Brain microvascular endothelial cell (primary cell): ENCODE measurements at regions not wholly inside any gene's neighbourhood (a gene's known extent, or its start where the extent isn't known, plus 50 kb on each side); places are given as distances from the start of the nearest gene placed in this dataset.

Experiments
- DNase-seq: peaks from one replicate; pipeline ENCODE4 v3.0.0-alpha.2; 2020
- H3K27ac ChIP-seq: fragments of 250-450 bp; sonication (Bioruptor Pico); 2 replicates; pipeline ENCODE4 v1.5.1; 2020; ENCODE audit warnings: mild to moderate bottlenecking, moderate library complexity
- H3K27me3 ChIP-seq: fragments of 250-450 bp; sonication (Bioruptor Pico); replicated peaks from 2 replicates; pipeline ENCODE4 v1.5.1; 2020; ENCODE audit warnings: mild to moderate bottlenecking
- H3K36me3 ChIP-seq: fragments of 250-450 bp; sonication (Bioruptor Pico); replicated peaks from 2 replicates; pipeline ENCODE4 v1.5.1; 2020; ENCODE audit warnings: mild to moderate bottlenecking
- H3K4me3 ChIP-seq: 2 replicates; pipeline ENCODE4 v1.5.1; 2011; ENCODE audit warnings: low read depth, mild to moderate bottlenecking, control low read depth, low read length, moderate library complexity
- in situ Hi-C: cut with HindIII; loops from 2 replicates; pipeline ENCODE4 v1.10.0; 2017; ENCODE audit warnings: low sequenced_read_pairs, low pct_ligation_motif_present
- TF ChIP-seq, protein P1 (sequence below): IDR thresholded peaks from 2 replicates; pipeline ENCODE4 v1.5.1; 2011; ENCODE audit warnings: low read depth, mild to moderate bottlenecking, moderate library complexity, low read length, control low read depth, inconsistent platforms; ENCODE audit errors: missing control alignments

- no peak overlapping the region for H3K27ac ChIP-seq
- in situ Hi-C loops: no loop called here
- H3K4me3 ChIP-seq: no peak overlapping the region
- H3K27me3 ChIP-seq: no peaks in the 10 kb centered on the region
- DNase-seq: no peak
- TF ChIP-seq, protein P1, sequence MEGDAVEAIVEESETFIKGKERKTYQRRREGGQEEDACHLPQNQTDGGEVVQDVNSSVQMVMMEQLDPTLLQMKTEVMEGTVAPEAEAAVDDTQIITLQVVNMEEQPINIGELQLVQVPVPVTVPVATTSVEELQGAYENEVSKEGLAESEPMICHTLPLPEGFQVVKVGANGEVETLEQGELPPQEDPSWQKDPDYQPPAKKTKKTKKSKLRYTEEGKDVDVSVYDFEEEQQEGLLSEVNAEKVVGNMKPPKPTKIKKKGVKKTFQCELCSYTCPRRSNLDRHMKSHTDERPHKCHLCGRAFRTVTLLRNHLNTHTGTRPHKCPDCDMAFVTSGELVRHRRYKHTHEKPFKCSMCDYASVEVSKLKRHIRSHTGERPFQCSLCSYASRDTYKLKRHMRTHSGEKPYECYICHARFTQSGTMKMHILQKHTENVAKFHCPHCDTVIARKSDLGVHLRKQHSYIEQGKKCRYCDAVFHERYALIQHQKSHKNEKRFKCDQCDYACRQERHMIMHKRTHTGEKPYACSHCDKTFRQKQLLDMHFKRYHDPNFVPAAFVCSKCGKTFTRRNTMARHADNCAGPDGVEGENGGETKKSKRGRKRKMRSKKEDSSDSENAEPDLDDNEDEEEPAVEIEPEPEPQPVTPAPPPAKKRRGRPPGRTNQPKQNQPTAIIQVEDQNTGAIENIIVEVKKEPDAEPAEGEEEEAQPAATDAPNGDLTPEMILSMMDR: no peak
- H3K36me3 ChIP-seq: no peaks in the 10 kb centered on the region
These were observed 88.2 kb upstream of the MVB12B start for GRCh38 chr9:126238415-126238814.

DNA sequence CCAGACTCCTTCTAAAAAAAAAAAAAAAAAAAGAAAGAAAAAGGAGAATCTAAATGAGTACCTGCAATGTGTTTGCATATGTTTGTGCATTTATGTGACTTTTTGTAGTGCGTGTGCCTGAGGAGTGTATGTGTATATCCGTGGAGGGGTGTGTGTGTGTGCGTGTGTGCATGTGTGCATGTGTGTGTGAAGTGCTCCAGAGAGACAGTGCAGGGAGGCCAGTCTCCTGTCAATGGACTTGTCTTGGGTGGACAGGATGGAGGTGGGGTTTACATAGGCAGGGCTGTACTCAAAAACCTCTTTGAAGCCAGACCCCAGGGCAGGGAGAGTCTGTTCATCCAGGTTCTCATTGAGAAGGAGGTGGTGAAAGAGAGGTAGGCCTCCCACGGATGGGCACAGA lies 87.1 kb upstream of the MVB12B start:
- H3K27ac ChIP-seq: no peak overlapping the region
- DNase-seq: no peak
- no peaks in the 10 kb centered on the region for H3K36me3 ChIP-seq
- in situ Hi-C loops: no loop called here
- H3K27me3 ChIP-seq: no peaks in the 10 kb centered on the region
- TF ChIP-seq, protein P1: no peak
- no peak overlapping the region for H3K4me3 ChIP-seq

DNA sequence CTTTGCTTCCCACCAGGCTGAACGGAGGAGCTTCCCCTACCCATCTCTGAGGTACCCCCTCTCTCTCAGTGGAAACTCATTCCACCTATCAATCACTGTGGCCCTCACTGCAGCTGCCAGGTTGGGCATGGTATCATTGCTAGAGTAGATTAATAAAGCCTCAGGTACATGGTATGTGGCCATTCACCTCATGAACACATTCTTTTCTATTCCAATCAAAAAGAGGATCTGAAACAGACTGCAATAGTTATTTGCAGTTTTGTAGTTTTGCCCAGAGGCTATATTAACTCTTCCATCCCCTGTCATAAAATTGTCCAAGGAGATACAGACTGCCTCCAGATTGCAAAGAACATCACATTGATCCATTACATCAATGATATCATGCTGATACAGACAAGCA lies 85.8 kb upstream of the MVB12B start:
- TF ChIP-seq, protein P1: no peak
- in situ Hi-C loops: no loop called here
- Histone ChIP-seq H3K36me3 (no peaks in the 10 kb centered on the region), H3K27me3 (no peaks in the 10 kb centered on the region), H3K4me3 (no peak overlapping the region), H3K27ac (no peak overlapping the region)
- no peak for DNase-seq

GRCh38 chr9:126248680-126249079 lies 77.9 kb upstream of the MVB12B start:
- H3K4me3 ChIP-seq: no peak overlapping the region
- no peaks in the 10 kb centered on the region for H3K27me3 ChIP-seq
- peak; percentile 83 for DNase-seq
- TF ChIP-seq, protein P1: no peak
- no peaks in the 10 kb centered on the region for H3K36me3 ChIP-seq
- peak overlapping the region; percentile 53 for H3K27ac ChIP-seq
- in situ Hi-C loops: no loop called here

DNA sequence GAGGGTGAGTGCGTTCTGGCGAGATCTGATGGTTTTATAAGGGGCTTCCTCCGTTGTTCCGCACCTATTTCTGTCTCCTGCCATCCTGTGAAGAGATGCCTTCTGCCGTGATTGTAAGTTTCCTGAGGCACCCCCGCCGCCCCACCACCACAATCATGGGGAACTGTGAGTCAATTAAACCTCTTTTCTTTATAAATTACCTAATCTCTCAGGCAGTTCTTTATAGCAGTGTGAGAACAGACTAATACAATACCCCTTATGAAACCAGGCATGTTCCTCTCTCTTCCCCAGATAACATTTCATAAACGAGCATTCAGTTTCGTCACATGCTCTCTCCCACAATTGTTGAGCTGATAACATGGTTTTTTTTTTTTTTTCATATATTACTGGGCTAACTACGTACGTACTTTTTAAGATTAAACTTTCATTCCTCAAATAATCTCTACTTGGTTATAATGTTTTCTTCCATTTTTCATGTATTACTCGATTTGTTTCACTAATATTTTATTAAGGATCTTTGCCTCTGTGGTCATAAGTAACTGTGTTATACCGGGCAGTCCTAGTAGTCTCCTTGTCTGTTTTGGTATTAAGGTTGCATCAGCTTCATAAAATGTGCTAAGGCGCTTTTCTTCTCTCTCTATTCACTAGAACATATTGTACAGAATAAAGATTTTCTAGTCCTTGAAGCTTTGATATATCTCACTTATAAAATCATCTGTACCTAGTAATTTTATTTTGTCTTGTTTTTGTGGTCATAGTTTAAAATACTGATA lies 64.9 kb upstream of the MVB12B start:
- in situ Hi-C loops: no loop called here
- Histone ChIP-seq H3K27ac (no peak overlapping the region), H3K27me3 (peaks cover 5% of the 10 kb centered on the region), H3K36me3 (no peaks in the 10 kb centered on the region), H3K4me3 (no peak overlapping the region)
- DNase-seq: no peak
- TF ChIP-seq, protein P1: no peak

DNA sequence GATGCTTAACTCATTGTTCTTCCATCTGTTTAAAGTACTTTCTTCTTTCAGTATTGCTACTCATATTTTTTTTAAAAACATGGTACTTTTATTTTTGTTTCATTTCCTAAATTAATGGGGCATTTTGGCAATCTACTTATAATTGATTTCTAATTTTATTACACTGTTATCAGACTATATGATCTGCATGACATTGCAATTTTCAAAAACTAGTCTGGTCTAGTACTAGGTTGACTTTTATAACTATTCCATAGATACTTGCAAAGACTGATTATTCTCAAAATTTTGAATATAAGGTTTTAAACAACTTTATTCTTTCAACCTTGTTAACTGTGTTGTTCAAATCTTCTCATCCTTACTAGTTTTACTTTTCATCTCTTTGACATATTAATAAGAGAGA lies 63.9 kb upstream of the MVB12B start:
- Histone ChIP-seq H3K27ac (no peak overlapping the region), H3K27me3 (peaks cover 7% of the 10 kb centered on the region), H3K36me3 (no peaks in the 10 kb centered on the region), H3K4me3 (no peak overlapping the region)
- in situ Hi-C loops: no loop called here
- TF ChIP-seq, protein P1: no peak
- DNase-seq: no peak
